ENCODE measurements at regions not wholly inside any gene's neighbourhood (a gene's known extent, or its start where the extent isn't known, plus 50 kb on each side); places are given as distances from the start of the nearest gene placed in this dataset.

GRCh38 chr21:26781331-26781730, 63.9 kb downstream of the ADAMTS1 start (continued):
- TF ChIP-seq, protein P1, sequence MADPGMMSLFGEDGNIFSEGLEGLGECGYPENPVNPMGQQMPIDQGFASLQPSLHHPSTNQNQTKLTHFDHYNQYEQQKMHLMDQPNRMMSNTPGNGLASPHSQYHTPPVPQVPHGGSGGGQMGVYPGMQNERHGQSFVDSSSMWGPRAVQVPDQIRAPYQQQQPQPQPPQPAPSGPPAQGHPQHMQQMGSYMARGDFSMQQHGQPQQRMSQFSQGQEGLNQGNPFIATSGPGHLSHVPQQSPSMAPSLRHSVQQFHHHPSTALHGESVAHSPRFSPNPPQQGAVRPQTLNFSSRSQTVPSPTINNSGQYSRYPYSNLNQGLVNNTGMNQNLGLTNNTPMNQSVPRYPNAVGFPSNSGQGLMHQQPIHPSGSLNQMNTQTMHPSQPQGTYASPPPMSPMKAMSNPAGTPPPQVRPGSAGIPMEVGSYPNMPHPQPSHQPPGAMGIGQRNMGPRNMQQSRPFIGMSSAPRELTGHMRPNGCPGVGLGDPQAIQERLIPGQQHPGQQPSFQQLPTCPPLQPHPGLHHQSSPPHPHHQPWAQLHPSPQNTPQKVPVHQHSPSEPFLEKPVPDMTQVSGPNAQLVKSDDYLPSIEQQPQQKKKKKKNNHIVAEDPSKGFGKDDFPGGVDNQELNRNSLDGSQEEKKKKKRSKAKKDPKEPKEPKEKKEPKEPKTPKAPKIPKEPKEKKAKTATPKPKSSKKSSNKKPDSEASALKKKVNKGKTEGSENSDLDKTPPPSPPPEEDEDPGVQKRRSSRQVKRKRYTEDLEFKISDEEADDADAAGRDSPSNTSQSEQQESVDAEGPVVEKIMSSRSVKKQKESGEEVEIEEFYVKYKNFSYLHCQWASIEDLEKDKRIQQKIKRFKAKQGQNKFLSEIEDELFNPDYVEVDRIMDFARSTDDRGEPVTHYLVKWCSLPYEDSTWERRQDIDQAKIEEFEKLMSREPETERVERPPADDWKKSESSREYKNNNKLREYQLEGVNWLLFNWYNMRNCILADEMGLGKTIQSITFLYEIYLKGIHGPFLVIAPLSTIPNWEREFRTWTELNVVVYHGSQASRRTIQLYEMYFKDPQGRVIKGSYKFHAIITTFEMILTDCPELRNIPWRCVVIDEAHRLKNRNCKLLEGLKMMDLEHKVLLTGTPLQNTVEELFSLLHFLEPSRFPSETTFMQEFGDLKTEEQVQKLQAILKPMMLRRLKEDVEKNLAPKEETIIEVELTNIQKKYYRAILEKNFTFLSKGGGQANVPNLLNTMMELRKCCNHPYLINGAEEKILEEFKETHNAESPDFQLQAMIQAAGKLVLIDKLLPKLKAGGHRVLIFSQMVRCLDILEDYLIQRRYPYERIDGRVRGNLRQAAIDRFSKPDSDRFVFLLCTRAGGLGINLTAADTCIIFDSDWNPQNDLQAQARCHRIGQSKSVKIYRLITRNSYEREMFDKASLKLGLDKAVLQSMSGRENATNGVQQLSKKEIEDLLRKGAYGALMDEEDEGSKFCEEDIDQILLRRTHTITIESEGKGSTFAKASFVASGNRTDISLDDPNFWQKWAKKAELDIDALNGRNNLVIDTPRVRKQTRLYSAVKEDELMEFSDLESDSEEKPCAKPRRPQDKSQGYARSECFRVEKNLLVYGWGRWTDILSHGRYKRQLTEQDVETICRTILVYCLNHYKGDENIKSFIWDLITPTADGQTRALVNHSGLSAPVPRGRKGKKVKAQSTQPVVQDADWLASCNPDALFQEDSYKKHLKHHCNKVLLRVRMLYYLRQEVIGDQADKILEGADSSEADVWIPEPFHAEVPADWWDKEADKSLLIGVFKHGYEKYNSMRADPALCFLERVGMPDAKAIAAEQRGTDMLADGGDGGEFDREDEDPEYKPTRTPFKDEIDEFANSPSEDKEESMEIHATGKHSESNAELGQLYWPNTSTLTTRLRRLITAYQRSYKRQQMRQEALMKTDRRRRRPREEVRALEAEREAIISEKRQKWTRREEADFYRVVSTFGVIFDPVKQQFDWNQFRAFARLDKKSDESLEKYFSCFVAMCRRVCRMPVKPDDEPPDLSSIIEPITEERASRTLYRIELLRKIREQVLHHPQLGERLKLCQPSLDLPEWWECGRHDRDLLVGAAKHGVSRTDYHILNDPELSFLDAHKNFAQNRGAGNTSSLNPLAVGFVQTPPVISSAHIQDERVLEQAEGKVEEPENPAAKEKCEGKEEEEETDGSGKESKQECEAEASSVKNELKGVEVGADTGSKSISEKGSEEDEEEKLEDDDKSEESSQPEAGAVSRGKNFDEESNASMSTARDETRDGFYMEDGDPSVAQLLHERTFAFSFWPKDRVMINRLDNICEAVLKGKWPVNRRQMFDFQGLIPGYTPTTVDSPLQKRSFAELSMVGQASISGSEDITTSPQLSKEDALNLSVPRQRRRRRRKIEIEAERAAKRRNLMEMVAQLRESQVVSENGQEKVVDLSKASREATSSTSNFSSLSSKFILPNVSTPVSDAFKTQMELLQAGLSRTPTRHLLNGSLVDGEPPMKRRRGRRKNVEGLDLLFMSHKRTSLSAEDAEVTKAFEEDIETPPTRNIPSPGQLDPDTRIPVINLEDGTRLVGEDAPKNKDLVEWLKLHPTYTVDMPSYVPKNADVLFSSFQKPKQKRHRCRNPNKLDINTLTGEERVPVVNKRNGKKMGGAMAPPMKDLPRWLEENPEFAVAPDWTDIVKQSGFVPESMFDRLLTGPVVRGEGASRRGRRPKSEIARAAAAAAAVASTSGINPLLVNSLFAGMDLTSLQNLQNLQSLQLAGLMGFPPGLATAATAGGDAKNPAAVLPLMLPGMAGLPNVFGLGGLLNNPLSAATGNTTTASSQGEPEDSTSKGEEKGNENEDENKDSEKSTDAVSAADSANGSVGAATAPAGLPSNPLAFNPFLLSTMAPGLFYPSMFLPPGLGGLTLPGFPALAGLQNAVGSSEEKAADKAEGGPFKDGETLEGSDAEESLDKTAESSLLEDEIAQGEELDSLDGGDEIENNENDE (IDR thresholded peaks at IDR 0.05; ENCODE audit: insufficient replicate concordance, low read length), result no peak
- TF ChIP-seq POU5F1 (IDR thresholded peaks at IDR 0.05; ENCODE audit: low read depth, low read length), result no peak
- no peak for TF ChIP-seq EZH2 (IDR thresholded peaks at IDR 0.05; ENCODE audit: low read depth, low read length, severe bottlenecking)
- TF ChIP-seq CHD2 (IDR thresholded peaks at IDR 0.05; ENCODE audit: low read length), result no peak
- TF ChIP-seq, protein P2, sequence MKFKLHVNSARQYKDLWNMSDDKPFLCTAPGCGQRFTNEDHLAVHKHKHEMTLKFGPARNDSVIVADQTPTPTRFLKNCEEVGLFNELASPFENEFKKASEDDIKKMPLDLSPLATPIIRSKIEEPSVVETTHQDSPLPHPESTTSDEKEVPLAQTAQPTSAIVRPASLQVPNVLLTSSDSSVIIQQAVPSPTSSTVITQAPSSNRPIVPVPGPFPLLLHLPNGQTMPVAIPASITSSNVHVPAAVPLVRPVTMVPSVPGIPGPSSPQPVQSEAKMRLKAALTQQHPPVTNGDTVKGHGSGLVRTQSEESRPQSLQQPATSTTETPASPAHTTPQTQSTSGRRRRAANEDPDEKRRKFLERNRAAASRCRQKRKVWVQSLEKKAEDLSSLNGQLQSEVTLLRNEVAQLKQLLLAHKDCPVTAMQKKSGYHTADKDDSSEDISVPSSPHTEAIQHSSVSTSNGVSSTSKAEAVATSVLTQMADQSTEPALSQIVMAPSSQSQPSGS (IDR thresholded peaks at IDR 0.05; ENCODE audit: low read length), result no peak
- no peak for TF ChIP-seq KDM4A (IDR thresholded peaks at IDR 0.05; ENCODE audit: low read depth, low read length, severe bottlenecking)
- no peak for TF ChIP-seq ASH2L (IDR thresholded peaks at IDR 0.05; ENCODE audit: low read length)
- no peak for TF ChIP-seq SIRT6 (IDR thresholded peaks at IDR 0.05; ENCODE audit: low read length)
- TF ChIP-seq CHD1 (IDR thresholded peaks at IDR 0.05; ENCODE audit: low read depth, low read length), result no peak
- no peak for TF ChIP-seq SAP30 (IDR thresholded peaks at IDR 0.05; ENCODE audit: insufficient read depth, insufficient replicate concordance, low read length)
- no peak for TF ChIP-seq FOSL1 (IDR thresholded peaks at IDR 0.05; ENCODE audit: insufficient read depth, low read depth, low read length)

All from H1 (cell line).